PFSK-1 (cell line): ENCODE measurements at regions not wholly inside any gene's neighbourhood (a gene's known extent, or its start where the extent isn't known, plus 50 kb on each side); places are given as distances from the start of the nearest gene placed in this dataset.

ENCODE experiments used
- FOXP2 ChIP-seq: optimal IDR thresholded peaks from 2 replicates; pipeline ENCODE3; 2011; ENCODE audit warnings: borderline replicate concordance, control low read depth, inconsistent platforms; ENCODE audit not compliant: insufficient read depth; ENCODE audit errors: extremely low read length, extremely low read depth
- POLR2AphosphoS5 ChIP-seq: IDR thresholded peaks from 2 replicates; pipeline ENCODE4 v1.6.1; 2012; ENCODE audit warnings: low read depth, mild to moderate bottlenecking, control low read depth, low read length, moderate library complexity
- REST ChIP-seq, 2 experiments: IDR thresholded peaks; 2 replicates each; pipeline versions ENCODE4 v1.6.1 to v1.8.0; 2011 to 2012; ENCODE audit warnings: low read depth in 2 of 2, low read length in 2 of 2, control low read depth in 1 of 2, inconsistent platforms in 1 of 2, mild to moderate bottlenecking in 1 of 2, moderate library complexity in 1 of 2; ENCODE audit not compliant: insufficient read depth in 1 of 2
- SIN3A ChIP-seq: IDR thresholded peaks from 2 replicates; pipeline ENCODE4 v1.6.1; 2012; ENCODE audit warnings: mild to moderate bottlenecking, low read length, moderate library complexity, borderline replicate concordance; ENCODE audit not compliant: insufficient read depth
- TAF1 ChIP-seq: IDR thresholded peaks from 2 replicates; pipeline ENCODE4 v1.6.1; 2012; ENCODE audit warnings: low read length, control low read depth, borderline replicate concordance; ENCODE audit not compliant: insufficient read depth

DNA sequence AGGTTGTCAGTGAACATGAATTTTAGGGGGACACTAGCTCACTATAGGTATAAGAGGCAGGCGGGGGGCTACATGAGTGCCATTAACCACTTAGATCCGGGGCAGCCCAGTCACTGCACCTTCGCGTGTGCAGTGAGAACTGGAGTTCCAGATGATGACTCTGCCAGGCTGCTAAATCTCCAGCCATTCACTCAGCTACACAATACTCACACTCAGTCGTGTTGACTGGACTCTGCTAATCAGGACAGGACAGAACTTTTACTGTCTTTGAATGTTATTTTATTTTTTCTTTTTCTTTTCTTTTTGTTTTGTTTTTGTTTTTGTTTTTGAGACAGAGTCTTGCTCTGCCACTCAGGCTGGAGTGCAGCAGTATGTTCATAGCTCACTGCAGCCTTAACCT is 465.6 kb downstream of the AACS start:
- TF ChIP-seq FOXP2, result no peak
- no peak for TF ChIP-seq REST (IDR thresholded peaks at IDR 0.05; ENCODE audit: insufficient read depth in 1 of 2, low read depth in 2 of 2, low read length in 2 of 2)
- no peak for TF ChIP-seq POLR2AphosphoS5
- TF ChIP-seq TAF1, result no peak
- no peak for TF ChIP-seq SIN3A

GRCh38 chr12:125531574-125531973 is 466.3 kb downstream of the AACS start:
- TF ChIP-seq POLR2AphosphoS5, result no peak
- TF ChIP-seq REST (IDR thresholded peaks at IDR 0.05; ENCODE audit: insufficient read depth in 1 of 2, low read depth in 2 of 2, low read length in 2 of 2), result no peak
- TF ChIP-seq FOXP2, result no peak
- TF ChIP-seq SIN3A, result no peak
- TF ChIP-seq TAF1, result no peak

- TF ChIP-seq TAF1 (no peak), REST (IDR thresholded peaks at IDR 0.05; ENCODE audit: insufficient read depth in 1 of 2, low read depth in 2 of 2, low read length in 2 of 2) (no peak), SIN3A (no peak), FOXP2 (no peak), POLR2AphosphoS5 (no peak)
Measured at GRCh38 chr12:125533434-125534029, 468.3 kb downstream of the AACS start.

DNA sequence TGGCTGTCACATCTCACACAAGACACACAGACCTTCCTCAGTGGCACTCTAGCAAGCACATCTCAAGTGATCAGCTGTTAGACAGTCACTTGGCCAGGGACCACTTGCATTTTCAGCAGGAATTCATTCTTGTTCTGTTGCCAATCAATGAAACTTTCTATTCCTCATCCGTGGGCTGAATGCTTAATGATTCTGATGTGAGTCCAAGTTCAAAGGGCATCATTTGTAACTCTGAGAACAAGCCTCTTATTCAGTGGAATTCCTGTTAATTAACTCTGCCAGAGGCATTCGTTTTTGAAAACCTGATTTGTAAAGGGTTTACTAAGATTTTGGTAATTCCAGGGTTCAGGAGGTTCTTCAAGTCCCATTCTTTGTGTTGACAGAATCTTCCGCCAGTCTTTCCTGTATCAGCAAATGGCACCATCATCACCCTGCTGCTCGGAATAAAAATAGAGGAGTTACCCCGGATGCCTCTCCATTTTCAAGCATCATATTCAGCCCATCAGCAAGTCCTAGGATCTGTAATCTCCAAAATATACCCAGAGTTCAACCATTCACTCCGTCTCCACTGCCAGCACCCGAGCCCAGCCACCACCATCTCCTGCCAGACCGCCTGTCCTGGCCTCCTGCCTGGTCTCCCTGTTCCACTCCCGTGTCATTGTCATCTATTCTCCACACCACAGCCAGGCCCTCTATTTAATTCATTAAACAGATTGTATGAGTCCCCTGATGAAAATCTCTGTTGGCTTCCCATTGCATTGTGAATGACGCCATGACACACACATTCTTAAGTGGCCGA is 473.4 kb downstream of the AACS start:
- TF ChIP-seq SIN3A (no peak), FOXP2 (no peak), TAF1 (no peak), POLR2AphosphoS5 (no peak)

GRCh38 chr12:125540580-125541204 is 475.5 kb downstream of the AACS start:
- no peak for TF ChIP-seq REST (IDR thresholded peaks at IDR 0.05; ENCODE audit: insufficient read depth in 1 of 2, low read depth in 2 of 2, low read length in 2 of 2)
- no peak for TF ChIP-seq TAF1
- TF ChIP-seq POLR2AphosphoS5, result no peak
- no peak for TF ChIP-seq SIN3A
- TF ChIP-seq FOXP2, result no peak
